KOPT-K1 (cell line): ENCODE measurements at regions not wholly inside any gene's neighbourhood (a gene's known extent, or its start where the extent isn't known, plus 50 kb on each side); places are given as distances from the start of the nearest gene placed in this dataset.
"Not testable (repeated sequence)": the region's sequence is repeated elsewhere in the genome, so short reads cannot be mapped to it uniquely, and the experiment has no call there.

Experiments
- H3K27ac ChIP-seq: fragments of 200-600 bp; sonication (generic); 2 replicates; pipeline ENCODE4 v1.5.1; 2016; ENCODE audit warnings: antibody characterized with exemption, mild to moderate bottlenecking, low read depth, low read length; ENCODE audit not compliant: poor library complexity, severe bottlenecking
- H3K36me3 ChIP-seq: fragments of 200-600 bp; sonication (generic); 2 replicates; pipeline ENCODE4 v1.5.1; 2017; ENCODE audit warnings: antibody characterized with exemption, mild to moderate bottlenecking, low read length, moderate library complexity; ENCODE audit not compliant: insufficient read depth
- H3K9me3 ChIP-seq: fragments of 200-600 bp; sonication (generic); 2 replicates; pipeline ENCODE4 v1.5.1; 2017; ENCODE audit warnings: antibody characterized with exemption, low read length, mild to moderate bottlenecking; ENCODE audit not compliant: insufficient read depth, poor library complexity, severe bottlenecking

DNA sequence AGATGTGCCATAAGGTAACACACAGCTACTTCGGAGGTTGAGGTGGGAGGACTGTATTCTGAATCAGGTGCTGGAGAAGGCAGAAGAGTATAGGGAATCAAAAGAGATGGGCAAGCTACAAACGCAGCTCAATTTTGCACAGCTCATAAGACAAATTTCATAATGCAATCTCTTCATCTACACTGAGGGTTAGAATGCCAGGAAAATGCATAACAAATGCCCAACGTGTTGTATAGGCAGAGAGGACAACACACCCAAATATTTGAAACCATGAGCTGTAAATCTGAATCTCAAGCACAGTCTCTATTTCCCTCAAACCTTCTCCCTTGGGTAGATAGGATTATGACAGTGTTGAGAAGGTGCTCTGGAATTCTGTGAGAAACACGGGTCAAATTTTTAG is 263.1 kb upstream of the FOXN3 start:
- no peak overlapping the region for H3K27ac ChIP-seq
- H3K9me3 ChIP-seq: peaks cover 25% of the 10 kb centered on the region
- H3K36me3 ChIP-seq: no peaks in the 10 kb centered on the region

DNA sequence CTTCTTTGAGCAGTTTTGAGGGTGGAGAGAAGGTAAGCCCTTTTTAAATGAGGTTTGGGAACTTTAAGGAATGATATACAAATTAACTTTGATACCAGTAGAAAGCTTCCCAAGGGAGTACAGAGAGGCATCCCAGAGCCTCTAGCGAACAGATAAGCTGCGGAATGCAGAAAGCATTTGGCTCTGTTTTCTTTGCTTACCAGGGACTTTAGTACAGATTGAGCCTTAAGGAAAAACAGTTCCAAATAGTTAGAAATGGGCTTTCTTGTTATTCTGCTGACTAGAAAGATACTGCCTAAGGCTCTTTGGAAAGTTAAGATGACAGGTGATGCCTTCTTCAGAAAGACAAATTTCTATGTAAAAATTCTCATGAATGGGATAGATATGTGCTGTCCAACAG is 261.7 kb upstream of the FOXN3 start:
- H3K36me3 ChIP-seq: no peaks in the 10 kb centered on the region
- H3K9me3 ChIP-seq: peaks cover 16% of the 10 kb centered on the region
- no peak overlapping the region for H3K27ac ChIP-seq

DNA sequence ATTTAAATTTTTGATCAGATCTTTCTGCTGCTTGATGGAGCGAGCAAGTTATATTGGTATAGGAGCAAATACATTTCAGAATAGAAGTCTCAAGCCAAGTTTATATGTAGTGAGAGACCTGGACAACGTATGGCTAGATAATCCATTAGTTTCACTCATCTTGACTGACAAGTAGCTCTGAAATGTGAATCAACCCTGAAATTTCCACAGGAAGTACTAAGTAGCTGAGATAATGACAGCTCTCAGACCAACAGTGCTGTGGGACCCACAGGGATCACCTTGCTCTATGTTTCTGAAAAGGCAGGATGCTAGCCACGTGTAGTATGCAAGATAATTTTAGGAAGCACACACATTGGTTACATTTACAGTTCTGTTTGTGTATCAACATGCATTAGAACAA is 258.6 kb upstream of the FOXN3 start:
- H3K36me3 ChIP-seq: no peaks in the 10 kb centered on the region
- H3K9me3 ChIP-seq: no peaks in the 10 kb centered on the region
- no peak overlapping the region for H3K27ac ChIP-seq

DNA sequence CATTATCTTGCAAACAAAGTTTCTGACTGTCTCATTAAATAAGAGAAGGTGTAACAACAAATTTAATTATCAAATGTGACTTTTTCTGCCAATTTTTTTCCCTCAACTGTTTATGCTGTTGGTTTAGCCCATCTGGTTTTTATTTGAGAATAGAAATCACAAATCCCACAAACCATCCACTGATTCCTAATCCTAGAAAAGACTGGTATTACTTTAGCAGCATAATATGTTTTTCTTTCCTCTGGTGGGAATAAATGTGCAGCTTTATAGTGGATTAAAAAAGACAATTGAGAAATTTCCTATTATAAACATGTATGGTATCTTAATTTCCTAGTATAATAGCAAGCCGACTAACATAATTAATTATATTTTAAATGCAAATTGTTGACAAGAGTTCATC is 257.9 kb upstream of the FOXN3 start:
- Histone ChIP-seq H3K27ac (no peak overlapping the region), H3K36me3 (no peaks in the 10 kb centered on the region), H3K9me3 (no peaks in the 10 kb centered on the region)

DNA sequence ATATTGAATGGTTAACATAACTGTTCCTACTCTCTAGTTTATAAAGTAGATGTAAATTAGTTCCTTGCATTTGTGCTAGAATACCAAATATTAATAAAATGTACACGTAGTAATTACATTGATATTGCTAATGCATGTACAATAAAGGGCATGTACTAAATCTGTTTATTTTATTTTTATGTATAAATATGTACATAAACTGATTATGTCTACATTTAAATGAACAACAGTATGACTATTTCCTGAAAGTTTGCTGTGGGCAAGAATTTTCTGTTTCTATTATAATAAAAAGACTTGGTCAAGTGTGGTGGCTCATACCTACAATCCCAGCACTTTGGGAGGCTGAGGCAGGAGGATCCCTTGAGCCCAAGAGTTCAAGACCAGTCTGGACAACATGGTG is 257.2 kb upstream of the FOXN3 start:
- H3K36me3 ChIP-seq: no peaks in the 10 kb centered on the region
- H3K9me3 ChIP-seq: no peaks in the 10 kb centered on the region
- no peak overlapping the region for H3K27ac ChIP-seq

DNA sequence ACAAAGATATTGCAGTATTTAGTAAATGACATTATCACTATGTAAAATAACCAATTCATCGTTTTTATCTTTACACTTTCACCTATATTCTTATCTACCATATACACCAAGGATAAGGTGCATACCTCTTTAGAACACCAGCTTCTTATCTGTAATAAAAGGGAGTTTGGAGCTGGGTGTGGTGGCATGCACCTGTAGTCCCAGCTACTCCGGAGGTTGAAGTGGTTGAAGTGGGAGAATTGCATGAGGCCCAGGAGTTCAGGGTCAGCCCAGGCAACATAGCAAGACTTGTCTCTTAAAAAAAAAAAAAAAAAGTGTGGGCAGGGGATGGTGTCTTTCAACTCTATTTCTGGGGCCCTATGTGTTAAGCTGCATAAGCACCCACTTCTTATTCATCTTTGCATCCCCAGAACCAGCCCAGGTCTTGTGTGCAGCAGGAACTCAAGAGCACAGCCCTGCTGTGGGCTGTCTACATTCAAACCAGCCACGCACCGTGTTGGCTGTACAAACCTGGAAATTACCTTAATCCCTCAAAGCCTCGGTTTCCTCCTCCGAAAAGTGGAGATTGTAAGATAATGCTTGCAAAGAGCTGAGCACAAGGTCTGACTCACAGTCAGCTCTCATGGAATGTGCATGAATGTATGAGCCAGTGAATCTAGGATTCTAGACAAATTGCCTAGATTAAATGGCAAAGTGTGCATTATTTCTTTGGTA is 256.6 kb upstream of the FOXN3 start:
- Histone ChIP-seq H3K36me3 (no peaks in the 10 kb centered on the region), H3K27ac (no peak overlapping the region), H3K9me3 (no peaks in the 10 kb centered on the region)

DNA sequence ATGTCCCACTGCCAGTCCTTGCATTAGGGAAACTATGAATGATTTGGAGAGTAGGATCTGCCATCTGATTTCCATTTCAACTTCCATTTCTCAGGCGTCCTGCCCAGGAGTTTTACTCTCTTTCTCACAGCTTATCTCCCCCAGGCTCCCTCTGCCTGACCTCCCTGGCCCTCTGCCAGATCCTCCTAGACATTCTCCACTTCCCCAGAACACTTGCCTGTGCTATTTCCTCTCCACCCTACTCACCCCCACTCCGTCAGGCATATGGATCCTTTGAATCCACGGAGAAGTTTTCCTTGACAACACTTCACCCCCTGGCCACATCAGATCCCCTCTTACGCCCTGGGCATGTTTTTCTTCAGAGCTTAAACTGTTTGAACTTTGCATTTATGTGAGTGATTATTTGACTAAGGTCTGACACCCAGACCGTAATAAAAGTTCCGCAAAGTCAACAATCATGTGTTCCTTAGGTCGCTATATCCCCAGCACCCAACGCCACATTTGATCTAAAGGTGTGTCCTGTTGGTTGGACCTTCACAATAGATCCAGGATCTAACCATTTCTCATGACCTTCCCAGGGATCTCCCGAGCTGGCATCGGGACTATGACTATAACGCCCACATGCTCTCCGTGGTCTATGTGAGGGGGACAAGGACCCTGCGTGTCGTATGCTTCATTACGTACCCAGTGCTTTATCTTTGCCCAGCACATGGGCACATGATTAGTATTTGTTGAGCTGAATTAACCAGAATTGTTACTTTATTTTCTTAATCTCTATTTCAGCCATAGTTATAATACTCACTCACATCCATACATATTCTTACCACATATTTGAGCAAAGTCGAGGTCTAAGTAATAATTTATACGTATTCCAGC is 255.8 kb upstream of the FOXN3 start:
- Histone ChIP-seq H3K9me3 (no peaks in the 10 kb centered on the region), H3K27ac (no peak overlapping the region), H3K36me3 (no peaks in the 10 kb centered on the region)

DNA sequence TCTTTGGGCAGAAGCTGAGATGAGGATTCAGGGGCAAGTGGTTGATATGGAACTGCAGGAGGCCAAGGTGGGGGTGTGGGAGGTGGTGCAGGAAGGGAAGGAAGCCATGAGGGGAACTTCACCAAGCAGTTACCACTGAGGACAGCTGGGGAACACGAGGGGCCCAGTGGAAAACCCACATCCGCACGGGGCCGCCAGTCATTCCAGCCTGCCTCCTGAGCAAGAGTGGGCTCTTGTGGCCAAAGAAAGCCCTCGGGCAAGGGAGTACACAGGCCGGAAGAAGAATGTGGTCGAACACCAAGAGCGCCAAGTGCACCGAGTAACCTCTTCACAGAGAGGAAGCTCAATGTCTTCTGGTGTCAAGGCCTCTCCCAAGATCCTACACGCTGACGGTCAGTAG is 252.2 kb upstream of the FOXN3 start:
- Histone ChIP-seq H3K36me3 (no peaks in the 10 kb centered on the region), H3K27ac (no peak overlapping the region), H3K9me3 (peaks cover 14% of the 10 kb centered on the region)

- Histone ChIP-seq H3K9me3 (peaks cover 14% of the 10 kb centered on the region), H3K27ac (no peak overlapping the region), H3K36me3 (no peaks in the 10 kb centered on the region)
These were observed 250.9 kb upstream of the FOXN3 start for GRCh38 chr14:89667983-89668382.

- H3K9me3 ChIP-seq: peaks cover 14% of the 10 kb centered on the region
- H3K27ac ChIP-seq, H3K36me3 ChIP-seq: not testable (repeated sequence)
These were observed 248.5 kb upstream of the FOXN3 start for GRCh38 chr14:89665300-89666081.

- Histone ChIP-seq H3K27ac (no peak overlapping the region), H3K9me3 (peaks cover 21% of the 10 kb centered on the region), H3K36me3 (no peaks in the 10 kb centered on the region)
These were observed 244.4 kb upstream of the FOXN3 start for GRCh38 chr14:89661392-89661791.

- not testable (repeated sequence) for H3K36me3 ChIP-seq, H3K27ac ChIP-seq
- peaks cover 22% of the 10 kb centered on the region for H3K9me3 ChIP-seq
These were observed 243.7 kb upstream of the FOXN3 start for GRCh38 chr14:89660625-89661233.

- peaks cover 16% of the 10 kb centered on the region for H3K9me3 ChIP-seq
- H3K27ac ChIP-seq: no peak overlapping the region
- no peaks in the 10 kb centered on the region for H3K36me3 ChIP-seq
These were observed 243.1 kb upstream of the FOXN3 start for GRCh38 chr14:89660166-89660565.

DNA sequence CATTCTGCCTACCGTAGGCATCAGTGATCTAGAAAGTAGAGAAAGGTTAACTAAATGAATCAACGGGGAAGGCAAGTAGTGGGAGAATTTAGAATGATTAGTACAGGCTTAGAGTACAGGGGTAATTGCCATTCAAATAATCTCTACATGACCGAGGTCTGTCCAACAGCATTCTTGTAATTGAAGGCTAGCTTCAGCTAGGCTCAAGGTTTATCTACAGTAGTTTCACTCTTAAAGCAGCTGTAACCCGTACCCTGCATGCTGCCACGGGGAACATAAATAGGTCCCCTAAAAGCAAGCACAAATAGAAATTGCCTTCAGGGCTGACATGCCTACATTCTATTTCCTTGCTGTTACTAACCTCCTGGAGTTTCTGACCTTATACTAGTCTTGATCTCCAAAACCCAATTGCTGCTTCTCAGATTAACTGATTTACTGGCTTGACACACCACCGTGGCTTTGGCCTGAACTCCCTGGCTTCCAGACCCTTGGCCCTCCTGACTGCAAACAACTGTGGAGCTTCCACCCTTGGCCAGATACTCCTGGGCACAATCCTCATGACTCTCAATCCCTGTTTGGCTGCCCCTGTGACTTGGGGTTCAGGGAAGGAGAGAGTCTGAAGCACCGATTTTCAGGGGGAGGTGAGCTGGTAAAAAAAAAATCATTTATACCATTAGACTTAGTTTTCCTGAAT is 242.1 kb upstream of the FOXN3 start:
- Histone ChIP-seq H3K36me3 (no peaks in the 10 kb centered on the region), H3K9me3 (peaks cover 13% of the 10 kb centered on the region), H3K27ac (no peak overlapping the region)
